HG03521 (cell line): ENCODE measurements at regions not wholly inside any gene's neighbourhood (a gene's known extent, or its start where the extent isn't known, plus 50 kb on each side); places are given as distances from the start of the nearest gene placed in this dataset.
"Not testable (repeated sequence)": the region's sequence is repeated elsewhere in the genome, so short reads cannot be mapped to it uniquely, and the experiment has no call there.

ENCODE experiments used
- ATAC-seq: cut with Tn5 transposase; IDR thresholded peaks from one replicate; pipeline ENCODE4 v1.9.1; 2021; ENCODE audit warnings: mild to moderate bottlenecking, moderate library complexity; ENCODE audit not compliant: unreplicated experiment

GRCh38 chr6:113254194-113254593, 603.0 kb upstream of the MARCKS start:
- ATAC-seq: not testable (repeated sequence)

- ATAC-seq: no peak
Measured at GRCh38 chr6:113258771-113259170, 598.4 kb upstream of the MARCKS start.

DNA sequence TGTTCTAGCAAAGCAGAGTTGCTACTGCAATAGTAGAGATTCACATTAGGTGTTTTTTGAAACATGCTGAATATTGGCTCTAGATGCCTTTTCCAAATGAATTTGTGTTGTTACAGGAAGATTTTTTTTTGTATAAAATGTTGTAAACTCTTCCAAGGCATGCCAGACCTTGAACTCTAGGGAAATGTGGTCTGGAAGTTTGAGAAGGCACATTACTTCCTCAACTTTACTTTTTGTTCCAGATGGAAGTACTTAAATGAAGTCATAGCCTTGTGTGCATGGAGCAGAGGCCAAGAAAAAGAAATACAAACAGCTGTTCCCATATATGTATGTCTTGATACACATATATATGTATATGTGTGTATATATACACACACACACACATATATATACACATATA, 585.7 kb upstream of the MARCKS start:
- ATAC-seq: no peak

DNA sequence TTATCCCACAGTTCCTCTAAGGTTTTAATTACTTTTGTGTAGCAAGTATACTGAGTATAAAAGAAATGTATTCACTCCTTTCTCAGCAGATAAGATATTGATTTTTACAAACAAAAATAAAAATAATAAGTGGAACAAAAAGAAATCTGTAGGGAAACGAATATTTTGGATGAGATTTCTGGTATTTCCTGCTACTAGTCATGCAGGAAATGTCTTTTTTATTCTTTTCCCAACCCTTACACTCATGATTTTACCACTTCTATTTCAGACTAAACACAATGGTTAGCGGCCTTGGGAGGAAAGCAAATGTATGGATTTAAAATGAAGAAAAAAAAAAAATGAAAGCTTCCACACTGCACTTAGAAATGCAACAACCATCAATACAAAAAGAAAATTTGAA, 580.5 kb upstream of the MARCKS start:
- no peak for ATAC-seq

DNA sequence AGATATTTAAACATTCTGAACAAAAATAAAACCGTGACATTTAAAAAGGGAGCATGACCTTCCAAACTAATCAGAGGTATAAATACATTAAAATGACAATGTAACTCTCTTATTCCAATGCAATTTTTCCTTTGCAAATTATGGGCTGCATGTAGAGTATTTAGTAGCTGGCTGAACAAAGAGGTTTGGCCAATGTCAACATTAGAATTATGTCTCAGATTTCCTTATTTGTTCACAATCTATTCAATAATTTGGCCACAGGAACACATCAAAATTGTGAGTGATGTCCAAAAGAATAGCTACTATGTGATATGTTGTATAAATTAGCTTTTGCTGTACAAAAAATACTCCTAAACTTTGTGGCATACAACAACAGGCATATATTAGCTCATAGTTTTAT, 580.0 kb upstream of the MARCKS start:
- ATAC-seq: no peak

- no peak for ATAC-seq
Measured at GRCh38 chr6:113281014-113281413, 576.1 kb upstream of the MARCKS start.

GRCh38 chr6:113281431-113281830, 575.7 kb upstream of the MARCKS start:
- ATAC-seq: no peak

GRCh38 chr6:113287396-113287795, 569.7 kb upstream of the MARCKS start:
- ATAC-seq: no peak

DNA sequence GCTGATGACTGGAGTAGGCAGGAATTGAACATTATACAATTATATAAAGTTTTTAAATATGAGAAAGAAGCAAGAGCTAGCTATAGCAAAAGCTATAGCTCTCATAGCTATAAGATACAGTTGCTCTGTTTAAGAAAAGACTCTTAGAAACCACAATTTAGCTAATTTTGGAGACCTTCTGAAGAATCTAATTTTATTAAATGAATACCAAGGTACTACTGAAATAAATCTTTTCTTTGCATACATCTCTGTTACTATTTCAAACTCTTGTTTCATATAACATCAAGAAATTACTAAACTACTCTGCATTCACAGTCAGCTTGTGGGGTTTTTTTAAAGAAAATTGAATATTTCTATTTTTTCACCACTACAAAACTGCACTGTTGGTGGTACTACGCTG, 568.7 kb upstream of the MARCKS start:
- ATAC-seq: no peak

DNA sequence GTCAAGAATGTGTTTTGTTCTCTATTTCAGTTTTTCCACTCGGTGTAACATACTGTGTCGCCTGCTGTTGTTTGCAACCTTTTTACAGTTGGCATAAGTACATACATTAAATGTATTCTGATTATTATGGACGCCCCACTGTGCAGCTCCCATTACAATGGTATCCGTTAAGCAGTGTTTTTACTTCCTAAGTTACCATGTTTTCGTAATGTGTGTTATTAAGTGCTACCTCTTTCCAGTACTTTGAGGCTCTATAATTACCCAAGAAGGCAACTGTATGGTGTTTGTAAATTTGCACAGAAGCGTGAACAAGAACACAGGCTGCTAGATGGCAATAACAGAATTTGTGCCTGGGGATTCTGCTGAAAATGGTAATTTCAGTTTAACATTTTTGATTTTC, 568.0 kb upstream of the MARCKS start:
- ATAC-seq: no peak

- ATAC-seq: no peak
Measured at GRCh38 chr6:113290684-113291083, 566.5 kb upstream of the MARCKS start.

GRCh38 chr6:113291751-113292445, 565.2 kb upstream of the MARCKS start:
- ATAC-seq: no peak

- no peak for ATAC-seq
Measured at GRCh38 chr6:113292646-113293422, 564.3 kb upstream of the MARCKS start.

- ATAC-seq: no peak
Measured at GRCh38 chr6:113293423-113293740, 563.8 kb upstream of the MARCKS start.

GRCh38 chr6:113299531-113299930, 557.6 kb upstream of the MARCKS start:
- no peak for ATAC-seq

DNA sequence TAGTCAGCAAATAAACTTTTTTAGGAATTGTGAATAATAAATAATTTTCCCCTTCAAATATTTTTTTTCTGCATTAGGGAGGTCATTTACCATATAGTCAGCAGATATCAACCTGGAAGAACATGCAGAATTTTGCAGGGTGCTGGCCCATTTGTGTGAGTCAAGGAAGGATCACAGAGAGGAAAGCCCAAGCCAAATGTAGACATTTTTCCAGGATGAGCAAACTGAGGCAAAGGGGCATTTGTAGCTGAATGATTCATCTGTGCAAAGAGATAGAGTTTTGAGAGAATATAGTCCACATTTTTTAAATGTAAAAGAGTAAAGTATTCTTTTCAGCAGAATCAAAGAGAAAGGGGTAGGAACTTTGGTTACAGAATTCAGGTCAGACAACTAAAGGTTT, 555.5 kb upstream of the MARCKS start:
- no peak for ATAC-seq

DNA sequence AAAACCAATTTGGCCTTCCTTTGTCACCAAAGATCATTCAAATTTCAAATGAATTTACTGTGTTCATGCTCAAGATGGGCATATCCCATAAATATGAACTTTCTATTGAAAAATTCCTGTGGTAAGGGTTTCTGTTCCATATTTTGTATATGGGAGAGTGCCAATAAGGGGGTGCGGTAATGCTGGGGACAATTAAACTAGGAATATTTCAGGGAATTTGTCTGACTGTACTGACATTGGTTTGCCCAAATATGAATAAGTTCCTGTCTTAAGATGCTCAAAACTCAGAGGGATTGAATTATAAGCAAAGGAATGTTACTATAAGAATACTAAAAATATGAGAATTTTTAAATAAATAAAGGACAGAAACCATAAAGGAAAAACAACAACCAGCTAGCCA, 553.0 kb upstream of the MARCKS start:
- ATAC-seq: no peak

- peak; percentile 93 for ATAC-seq
Measured at GRCh38 chr6:113306552-113307145, 550.5 kb upstream of the MARCKS start.

GRCh38 chr6:113308266-113308665, 548.9 kb upstream of the MARCKS start:
- ATAC-seq: no peak

DNA sequence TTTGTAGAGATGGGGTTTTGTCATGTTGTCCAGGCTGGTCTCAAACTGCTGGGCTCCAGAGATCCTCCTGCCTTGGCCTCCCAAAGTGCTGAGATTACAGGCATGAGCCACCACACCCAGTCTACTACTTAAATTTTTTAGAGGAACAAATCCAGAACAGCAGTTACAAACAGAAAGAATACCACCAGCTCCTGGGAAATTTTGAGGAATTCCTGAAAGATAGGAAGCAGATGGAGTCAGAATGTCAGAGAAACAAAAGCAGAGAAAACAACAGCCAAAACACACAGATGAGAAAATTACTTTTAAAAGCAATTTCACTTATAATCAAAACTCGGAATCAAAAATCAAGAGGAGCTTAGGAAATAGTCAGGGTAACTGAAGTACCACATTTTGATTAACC, 543.3 kb upstream of the MARCKS start:
- ATAC-seq: no peak

DNA sequence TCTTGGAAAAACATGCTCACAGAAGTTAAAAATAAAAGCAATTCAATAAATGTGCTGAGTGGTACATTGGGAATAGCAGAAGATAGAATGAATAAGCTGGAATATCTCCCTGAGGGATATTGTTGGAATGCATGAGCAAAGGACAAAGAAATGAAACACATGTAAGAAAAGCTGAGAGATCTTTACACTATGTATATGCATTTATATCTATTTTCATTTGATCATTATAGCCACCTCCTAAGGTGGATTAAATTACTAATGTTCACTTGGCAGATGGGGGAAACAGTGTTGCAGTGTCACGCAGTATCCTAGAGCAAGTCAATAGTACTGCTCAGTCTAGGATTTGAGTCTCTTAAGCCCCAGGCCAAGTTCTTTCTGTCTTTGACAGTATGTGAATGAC, 542.0 kb upstream of the MARCKS start:
- no peak for ATAC-seq

- ATAC-seq: no peak
Measured at GRCh38 chr6:113315879-113316278, 541.3 kb upstream of the MARCKS start.
